IPS-15b (cell line): ENCODE measurements at regions not wholly inside any gene's neighbourhood (a gene's known extent, or its start where the extent isn't known, plus 50 kb on each side); places are given as distances from the start of the nearest gene placed in this dataset.

Experiments
- H3K27me3 ChIP-seq: one replicate; pipeline ENCODE4 v1.6.1; 2013; ENCODE audit warnings: low read length; ENCODE audit not compliant: control insufficient read depth, insufficient read depth
- H3K36me3 ChIP-seq: one replicate; pipeline ENCODE4 v1.6.1; 2013; ENCODE audit warnings: low read length; ENCODE audit not compliant: control insufficient read depth, insufficient read depth
- H3K4me1 ChIP-seq: one replicate; pipeline ENCODE4 v1.6.1; 2013; ENCODE audit warnings: mild to moderate bottlenecking, low read length; ENCODE audit not compliant: control insufficient read depth, insufficient read depth
- H3K4me3 ChIP-seq: one replicate; pipeline ENCODE4 v1.5.1; 2013; ENCODE audit warnings: low read depth, low read length
- H3K9ac ChIP-seq: one replicate; pipeline ENCODE4 v1.6.1; 2013; ENCODE audit warnings: low read depth, mild to moderate bottlenecking, low read length
- H3K9me3 ChIP-seq: one replicate; pipeline ENCODE4 v1.6.1; 2013; ENCODE audit warnings: mild to moderate bottlenecking, low read length; ENCODE audit not compliant: control insufficient read depth, insufficient read depth

- Histone ChIP-seq H3K9ac (no peak overlapping the region), H3K27me3 (no peaks in the 10 kb centered on the region), H3K4me3 (no peak overlapping the region), H3K9me3 (no peaks in the 10 kb centered on the region), H3K36me3 (no peaks in the 10 kb centered on the region), H3K4me1 (no peaks in the 10 kb centered on the region)
Observed at GRCh38 chr21:27827972-27828371, 861.1 kb upstream of the ADAMTS5 start.

DNA sequence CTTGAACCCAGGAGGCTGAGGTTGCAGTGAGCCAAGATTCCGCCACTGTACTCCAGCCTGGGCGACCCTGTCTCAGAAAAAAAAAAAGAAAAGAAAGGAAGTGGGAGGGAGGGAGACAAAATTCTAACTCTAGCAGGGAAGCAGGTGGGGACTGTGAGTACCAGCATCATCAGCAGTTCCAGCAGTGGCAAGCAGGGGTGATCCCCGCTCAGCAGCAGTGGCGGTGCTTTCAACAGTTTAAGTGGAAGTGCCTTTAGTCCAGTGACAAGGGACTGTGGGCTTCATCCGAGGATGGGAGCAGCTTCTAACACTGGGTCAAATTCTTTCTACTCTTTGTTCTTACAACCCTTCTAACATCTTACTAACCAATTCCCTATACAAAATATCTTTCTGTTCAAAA, 858.1 kb upstream of the ADAMTS5 start:
- Histone ChIP-seq H3K4me1 (no peaks in the 10 kb centered on the region), H3K36me3 (no peaks in the 10 kb centered on the region), H3K4me3 (no peak overlapping the region), H3K9me3 (no peaks in the 10 kb centered on the region), H3K9ac (no peak overlapping the region), H3K27me3 (no peaks in the 10 kb centered on the region)

DNA sequence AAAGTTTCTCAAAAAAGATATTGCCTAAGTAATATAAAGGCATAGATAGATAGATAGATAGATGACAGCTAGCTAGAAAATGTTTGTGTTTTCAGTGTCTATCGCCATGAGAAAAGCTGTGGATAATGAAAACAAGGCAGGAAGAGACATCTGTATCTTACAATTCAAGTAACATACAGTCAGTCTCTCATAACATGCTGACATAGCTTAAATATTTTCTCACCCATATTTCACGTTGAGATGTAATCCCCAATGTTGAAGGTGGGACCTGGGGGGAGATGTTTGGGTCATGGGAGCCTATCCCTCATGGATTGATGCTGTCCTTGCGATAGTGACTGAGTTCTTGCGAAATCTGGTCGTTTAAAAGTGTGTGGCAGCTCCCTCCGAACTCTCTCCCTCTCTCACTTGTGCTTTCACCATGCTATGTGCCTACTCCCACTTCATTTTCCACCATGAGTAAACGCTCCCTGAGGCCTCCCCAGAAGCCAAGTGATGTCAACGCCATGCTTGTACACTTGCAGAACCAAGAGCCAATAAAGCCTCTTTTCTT, 856.8 kb upstream of the ADAMTS5 start:
- H3K36me3 ChIP-seq: no peaks in the 10 kb centered on the region
- no peaks in the 10 kb centered on the region for H3K4me1 ChIP-seq
- no peak overlapping the region for H3K4me3 ChIP-seq
- H3K27me3 ChIP-seq: no peaks in the 10 kb centered on the region
- no peak overlapping the region for H3K9ac ChIP-seq
- H3K9me3 ChIP-seq: no peaks in the 10 kb centered on the region

- H3K9me3 ChIP-seq: no peaks in the 10 kb centered on the region
- no peaks in the 10 kb centered on the region for H3K4me1 ChIP-seq
- H3K4me3 ChIP-seq: no peak overlapping the region
- H3K9ac ChIP-seq: no peak overlapping the region
- H3K27me3 ChIP-seq: no peaks in the 10 kb centered on the region
- H3K36me3 ChIP-seq: no peaks in the 10 kb centered on the region
Observed at GRCh38 chr21:27820342-27820741, 853.5 kb upstream of the ADAMTS5 start.

DNA sequence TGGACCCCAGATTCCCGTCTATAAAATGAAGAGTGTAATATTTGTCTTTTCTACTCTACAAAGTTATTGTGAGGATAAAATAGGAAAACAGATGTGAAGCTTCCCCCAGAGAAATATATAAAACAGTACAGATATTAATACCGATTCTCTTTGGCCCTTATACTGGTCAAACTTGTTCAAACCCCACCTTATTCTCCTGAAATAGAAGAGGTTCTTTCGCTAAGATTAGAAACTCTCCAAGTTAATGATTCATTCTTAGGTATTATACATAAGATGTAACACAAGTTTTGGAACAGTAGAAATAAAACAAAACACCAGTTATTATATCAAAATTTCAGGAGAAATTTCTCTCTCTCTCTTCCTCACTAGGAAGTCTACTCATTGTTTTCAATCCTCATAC, 852.4 kb upstream of the ADAMTS5 start:
- Histone ChIP-seq H3K9ac (no peak overlapping the region), H3K4me1 (no peaks in the 10 kb centered on the region), H3K36me3 (no peaks in the 10 kb centered on the region), H3K27me3 (no peaks in the 10 kb centered on the region), H3K4me3 (no peak overlapping the region), H3K9me3 (no peaks in the 10 kb centered on the region)

GRCh38 chr21:27818847-27819246, 852.0 kb upstream of the ADAMTS5 start:
- H3K9me3 ChIP-seq: no peaks in the 10 kb centered on the region
- no peaks in the 10 kb centered on the region for H3K36me3 ChIP-seq
- H3K4me3 ChIP-seq: no peak overlapping the region
- H3K9ac ChIP-seq: no peak overlapping the region
- no peaks in the 10 kb centered on the region for H3K27me3 ChIP-seq
- no peaks in the 10 kb centered on the region for H3K4me1 ChIP-seq

- no peaks in the 10 kb centered on the region for H3K36me3 ChIP-seq
- no peak overlapping the region for H3K9ac ChIP-seq
- H3K27me3 ChIP-seq: no peaks in the 10 kb centered on the region
Observed at GRCh38 chr21:27817902-27818623, 851.2 kb upstream of the ADAMTS5 start.

DNA sequence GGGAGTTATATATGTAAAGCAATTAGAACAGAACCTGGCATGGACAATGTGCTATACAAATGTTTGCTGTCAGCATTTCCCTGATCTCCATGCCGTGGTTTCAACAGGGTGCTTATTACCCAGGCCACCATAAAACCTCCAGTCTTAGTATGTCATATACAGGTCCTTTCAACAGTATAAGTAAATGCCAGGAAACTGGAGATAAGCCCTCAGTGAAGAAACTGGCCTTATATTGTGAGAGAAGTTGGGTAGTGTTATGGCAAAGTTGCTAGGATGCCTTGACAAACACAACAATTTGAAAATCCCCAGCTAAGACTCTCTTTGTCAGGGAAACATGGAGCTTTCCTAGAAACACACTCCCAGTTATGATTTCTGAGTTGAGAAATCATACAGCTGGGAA, 850.2 kb upstream of the ADAMTS5 start:
- Histone ChIP-seq H3K9me3 (no peaks in the 10 kb centered on the region), H3K4me3 (no peak overlapping the region), H3K9ac (no peak overlapping the region), H3K4me1 (no peaks in the 10 kb centered on the region), H3K36me3 (no peaks in the 10 kb centered on the region), H3K27me3 (no peaks in the 10 kb centered on the region)

More at GRCh38 chr21:27817902-27818623, 851.2 kb upstream of the ADAMTS5 start:
- H3K9me3 ChIP-seq: no peaks in the 10 kb centered on the region
- no peak overlapping the region for H3K4me3 ChIP-seq
- no peaks in the 10 kb centered on the region for H3K4me1 ChIP-seq

DNA sequence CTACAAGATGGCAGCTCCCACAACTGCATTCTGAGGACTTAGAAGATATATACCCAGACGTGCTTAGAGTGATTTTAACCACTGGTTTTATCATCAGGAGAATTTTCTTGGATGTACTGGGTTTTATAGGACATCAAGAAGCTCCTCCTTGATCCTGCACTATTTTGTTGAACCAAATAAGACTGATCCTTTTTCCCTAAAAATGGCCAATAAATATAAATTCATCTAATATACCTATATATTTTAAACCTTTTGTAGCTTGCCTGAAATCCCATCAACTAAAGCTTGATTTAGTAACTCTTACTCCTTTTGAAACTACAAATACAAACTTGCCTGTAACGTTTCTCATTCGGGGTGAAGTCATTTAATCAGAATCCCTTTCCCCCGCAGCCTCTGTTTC, 849.4 kb upstream of the ADAMTS5 start:
- no peaks in the 10 kb centered on the region for H3K36me3 ChIP-seq

GRCh38 chr21:27814226-27814625, 847.3 kb upstream of the ADAMTS5 start:
- Histone ChIP-seq H3K9ac (no peak overlapping the region), H3K4me1 (no peaks in the 10 kb centered on the region), H3K9me3 (no peaks in the 10 kb centered on the region), H3K4me3 (no peak overlapping the region), H3K27me3 (no peaks in the 10 kb centered on the region), H3K36me3 (no peaks in the 10 kb centered on the region)

More for the DNA sequence above, 849.4 kb upstream of the ADAMTS5 start:
- Histone ChIP-seq H3K4me1 (no peaks in the 10 kb centered on the region), H3K27me3 (no peaks in the 10 kb centered on the region), H3K4me3 (no peak overlapping the region), H3K9ac (no peak overlapping the region), H3K9me3 (no peaks in the 10 kb centered on the region)

- Histone ChIP-seq H3K9me3 (no peaks in the 10 kb centered on the region), H3K4me1 (no peaks in the 10 kb centered on the region), H3K27me3 (no peaks in the 10 kb centered on the region), H3K9ac (no peak overlapping the region), H3K4me3 (no peak overlapping the region), H3K36me3 (no peaks in the 10 kb centered on the region)
Observed at GRCh38 chr21:27813750-27814149, 846.9 kb upstream of the ADAMTS5 start.

DNA sequence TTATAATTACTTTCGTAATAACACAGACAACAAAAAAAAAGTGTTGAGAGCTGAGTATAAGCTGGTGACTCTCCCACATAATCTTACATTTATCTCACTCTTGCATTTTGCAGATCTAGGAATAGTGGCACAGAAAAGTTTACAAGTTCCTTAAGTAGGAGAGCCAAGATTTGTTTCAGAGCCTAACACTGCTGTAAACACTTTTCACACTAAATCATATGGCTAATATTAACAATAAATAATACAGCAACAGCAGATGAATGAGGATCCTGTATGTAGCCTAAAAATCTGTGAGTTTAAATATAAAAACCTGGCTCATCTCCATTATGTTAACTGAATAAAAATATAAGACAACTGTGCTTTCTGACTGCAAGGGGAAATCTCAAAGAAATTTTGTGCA, 846.5 kb upstream of the ADAMTS5 start:
- H3K36me3 ChIP-seq: no peaks in the 10 kb centered on the region
- no peaks in the 10 kb centered on the region for H3K27me3 ChIP-seq
- no peak overlapping the region for H3K9ac ChIP-seq
- no peaks in the 10 kb centered on the region for H3K9me3 ChIP-seq
- H3K4me1 ChIP-seq: no peaks in the 10 kb centered on the region
- no peak overlapping the region for H3K4me3 ChIP-seq
